K562 (cell line): ENCODE measurements at regions not wholly inside any gene's neighbourhood (a gene's known extent, or its start where the extent isn't known, plus 50 kb on each side); places are given as distances from the start of the nearest gene placed in this dataset.

ENCODE experiments used
- ATAC-seq: fragments of 200-7000 bp; cut with Tn5 transposase; 3 replicates; pipeline ENCODE4 v1.9.1; 2020; ENCODE audit warnings: moderate library complexity
- BruUV-seq: library from RNA; stranded (reverse); fragments of 400-500 nt; replicated peaks from 2 replicates; lab custom pipeline; 2021; lab: Mats Ljungman, UMichigan
- CTCF ChIA-PET: fragments of 300-600 bp; formaldehyde crosslinking; extraction: SDS; loops from one replicate; lab custom pipeline; 2021; ENCODE audit warnings: low intra/inter-chr PET ratio; lab: Yijun Ruan, JAX
- POLR2A ChIA-PET: fragments of 300-600, 350-650 bp; sonication (Branson Sonifier 250); formaldehyde crosslinking; extraction: SDS; loops from one replicate; lab custom pipeline; 2021; ENCODE audit warnings: antibody characterized with exemption, inconsistent platforms; lab: Yijun Ruan, JAX
- DNase-seq, 4 experiments: peaks; one replicate each; pipeline versions ENCODE4 v3.0.0 to v3.0.0-alpha.2; 2011 to 2018; ENCODE audit warnings: low spot score in 3 of 4, mixed read lengths in 3 of 4; ENCODE audit errors: extremely low read depth in 1 of 4
- FAIRE-seq: peaks from 2 replicates; lab custom pipeline; 2011; peaks lifted over from hg19 to GRCh38; lab: Jason Lieb, UNC
- H2AFZ ChIP-seq: 2 replicates; pipeline ENCODE4 v1.6.0; 2011; ENCODE audit warnings: low read depth, low read length, control low read depth, inconsistent platforms
- H3K27ac ChIP-seq: fragments of 200-600 bp; 3 replicates; pipeline ENCODE4 v1.8.0; 2011; ENCODE audit warnings: low read depth, mild to moderate bottlenecking, control low read depth, inconsistent platforms, low read length, moderate library complexity, mixed read lengths; ENCODE audit errors: extremely low read depth
- H3K27me3 ChIP-seq, 2 experiments: fragments of 300-600 bp in 1 of 2; 2 replicates in 1 of 2; 3 replicates in 1 of 2; pipeline versions ENCODE4 v1.6.0 to v1.8.0; 2011; ENCODE audit warnings: inconsistent platforms in 2 of 2, low read length in 2 of 2, mild to moderate bottlenecking in 1 of 2, mixed read lengths in 1 of 2, moderate library complexity in 1 of 2; ENCODE audit not compliant: control insufficient read depth in 2 of 2, insufficient read depth in 2 of 2
- H3K36me3 ChIP-seq: fragments of 300-600 bp; 3 replicates; pipeline ENCODE4 v1.8.0; 2011; ENCODE audit warnings: mild to moderate bottlenecking, low read length, inconsistent platforms; ENCODE audit not compliant: control insufficient read depth, insufficient read depth
- H3K4me1 ChIP-seq, 2 experiments: fragments of 200-600 bp in 1 of 2; replicated peaks in 1 of 2; 2 replicates in 1 of 2; 3 replicates in 1 of 2; pipeline versions ENCODE4 v1.5.1 to v1.8.0; 2011; ENCODE audit warnings: inconsistent platforms in 2 of 2, low read length in 2 of 2, mild to moderate bottlenecking in 1 of 2, mixed read lengths in 1 of 2, moderate library complexity in 1 of 2; ENCODE audit not compliant: control insufficient read depth in 2 of 2, insufficient read depth in 2 of 2
- H3K4me2 ChIP-seq: 2 replicates; pipeline ENCODE4 v1.6.1; 2011; ENCODE audit warnings: low read length, control low read depth, inconsistent platforms, mixed read lengths; ENCODE audit not compliant: insufficient read depth
- H3K4me3 ChIP-seq: fragments of 200-600 bp; sonication (generic), shearing (Covaris generic); 2 replicates; pipeline ENCODE4 v1.5.1; 2016; ENCODE audit warnings: control low read depth, inconsistent platforms
- H3K79me2 ChIP-seq: fragments of 200-600 bp; 3 replicates; pipeline ENCODE4 v1.8.0; 2011; ENCODE audit warnings: low read length, inconsistent platforms; ENCODE audit not compliant: control insufficient read depth, insufficient read depth
- H3K9ac ChIP-seq, 2 experiments: 2 replicates each; pipeline versions ENCODE4 v1.6.0 to v1.6.1; 2011; ENCODE audit warnings: low read depth in 2 of 2, low read length in 2 of 2, control low read depth in 1 of 2, inconsistent platforms in 1 of 2, mild to moderate bottlenecking in 1 of 2, mixed read lengths in 1 of 2; ENCODE audit not compliant: insufficient read depth in 1 of 2
- H3K9me1 ChIP-seq: one replicate; pipeline ENCODE4 v1.6.0; 2011; ENCODE audit warnings: inconsistent platforms, mild to moderate bottlenecking, low read length, moderate library complexity; ENCODE audit not compliant: control insufficient read depth, insufficient read depth
- H3K9me3 ChIP-seq: replicated peaks from 2 replicates; pipeline ENCODE4 v1.5.1; 2011; ENCODE audit warnings: low read depth, low read length, inconsistent platforms; ENCODE audit not compliant: control insufficient read depth, insufficient read depth
- H4K20me1 ChIP-seq: replicated peaks from 2 replicates; pipeline ENCODE4 v1.6.1; 2011; ENCODE audit warnings: low read length, inconsistent platforms, mixed read lengths; ENCODE audit not compliant: control insufficient read depth, insufficient read depth
- CCAR2 ChIP-seq: fragments of 200-400 bp; formaldehyde crosslinking; IDR thresholded peaks from 2 replicates; pipeline ENCODE4 v1.6.1; 2017; ENCODE audit warnings: mild to moderate bottlenecking, low read depth, low read length
- CEBPB ChIP-seq: fragments of 450-650 bp; IDR thresholded peaks from 2 replicates; pipeline ENCODE4 v1.6.1; 2016; ENCODE audit warnings: missing genetic modification characterization, missing compliant biosample characterization
- CEBPG ChIP-seq, 3 experiments: fragments of 200-800 bp in 1 of 3; sonication (Bioruptor generic) in 1 of 3; sonication (generic) in 1 of 3; formaldehyde crosslinking in 1 of 3; IDR thresholded peaks in 2 of 3; conservative IDR thresholded peaks in 1 of 3; 2 replicates each; pipeline versions ENCODE4 v1.6.1 to v1.8.0; 2016 to 2022; ENCODE audit warnings: missing compliant biosample characterization in 2 of 3, missing genetic modification characterization in 2 of 3, mild to moderate bottlenecking in 1 of 3, missing genetic modification reagents in 1 of 3
- FOXJ2 ChIP-seq: fragments of 200-800 bp; sonication (Bioruptor generic); IDR thresholded peaks from 2 replicates; pipeline ENCODE4 v1.6.1; 2016; ENCODE audit warnings: missing genetic modification characterization, missing compliant biosample characterization
- GTF2B ChIP-seq: IDR thresholded peaks from 2 replicates; pipeline ENCODE4 v1.6.1; 2011; ENCODE audit not compliant: insufficient read length; ENCODE audit errors: extremely low read depth
- NELFE ChIP-seq: IDR thresholded peaks from 2 replicates; pipeline ENCODE4 v1.6.1; 2011; ENCODE audit warnings: mild to moderate bottlenecking; ENCODE audit not compliant: insufficient read depth, insufficient read length
- SOX6 ChIP-seq: fragments of 450-650 bp; IDR thresholded peaks from 2 replicates; pipeline ENCODE4 v1.6.1; 2014; ENCODE audit warnings: mild to moderate bottlenecking
- WGBS: fragments of 100-300 bp; shearing (Covaris generic); methylation state at CpG from one replicate; pipeline ENCODE4 v1.1.6; 2016; ENCODE audit warnings: low coverage, mixed read lengths; ENCODE audit not compliant: insufficient coverage; ENCODE audit errors: missing lambda C conversion rate; 5-methylcytosine and 5-hydroxymethylcytosine counted together
- in situ Hi-C: fragments of 300-500 bp; cut with MboI; formaldehyde crosslinking; loops from 4 replicates; pipeline ENCODE4 v1.15.0; 2018; ENCODE audit warnings: inconsistent platforms, mixed read lengths
- intact Hi-C: fragments of 100-400 bp; cut with micrococcal nuclease; formaldehyde crosslinking; loops from 2 replicates; pipeline ENCODE4 v1.14.2; 2022
- TF ChIP-seq, protein P1 (sequence below): fragments of 250-450 bp; sonication (Bioruptor Pico); IDR thresholded peaks from 2 replicates; pipeline ENCODE4 v1.8.0; 2021; ENCODE audit warnings: borderline replicate concordance, mild to moderate bottlenecking, moderate library complexity; ENCODE audit not compliant: poor library complexity, severe bottlenecking

DNA sequence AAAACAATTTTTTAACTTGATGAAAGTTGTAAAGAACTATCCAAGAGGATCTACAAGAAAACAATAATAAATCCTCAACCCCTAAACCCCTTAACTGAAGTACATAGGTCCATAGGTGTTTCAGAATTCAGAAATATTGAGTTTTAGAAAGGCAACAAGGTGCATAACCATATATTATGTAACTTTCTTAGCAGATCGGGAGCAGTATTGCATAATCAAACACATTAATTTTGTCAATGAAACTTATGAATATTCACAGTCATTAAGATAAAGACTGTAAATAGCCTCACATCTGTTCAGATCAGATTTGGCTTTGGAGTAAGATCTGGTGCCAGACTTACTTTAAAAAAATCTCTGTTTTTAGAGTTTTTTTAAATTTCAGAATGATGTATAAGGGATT, 647.1 kb upstream of the FLRT2 start:
- Histone ChIP-seq H3K27ac (no peak overlapping the region), H4K20me1 (no peaks in the 10 kb centered on the region), H3K36me3 (no peaks in the 10 kb centered on the region), H3K79me2 (no peaks in the 10 kb centered on the region), H3K4me3 (no peak overlapping the region), H3K27me3 (no peaks in the 10 kb centered on the region), H3K9me1 (no peaks in the 10 kb centered on the region), H2AFZ (no peak overlapping the region), H3K4me1 (no peaks in the 10 kb centered on the region), H3K9ac (no peak overlapping the region), H3K9me3 (no peaks in the 10 kb centered on the region), H3K4me2 (no peak overlapping the region)
- no peak for FAIRE-seq
- POLR2A ChIA-PET, result no interaction called here
- in situ Hi-C loops, result no loop called here
- CTCF ChIA-PET, result no interaction called here
- DNase-seq, result no peak
- BruUV-seq, result no TSS peak
- 0% methylated on average over 1 of the region's 1 CpG for WGBS
- no peak for ATAC-seq
- TF ChIP-seq CEBPG (CRISPR knock-in tag; IDR thresholded peaks at IDR 0.05) (no peak), CEBPG (tag; conservative IDR thresholded peaks at IDR 0.05 in 1 of 2, IDR thresholded peaks at IDR 0.05 in 1 of 2) (0 out of 4 replicates have a peak, but pooled peaks of 1 of the 2 experiments have one; percentile 37), CEBPB (tag) (0 out of 2 replicates have a peak, but pooled peaks have one; percentile 16), NELFE (no peak)
- intact Hi-C loops, result no loop called here

DNA sequence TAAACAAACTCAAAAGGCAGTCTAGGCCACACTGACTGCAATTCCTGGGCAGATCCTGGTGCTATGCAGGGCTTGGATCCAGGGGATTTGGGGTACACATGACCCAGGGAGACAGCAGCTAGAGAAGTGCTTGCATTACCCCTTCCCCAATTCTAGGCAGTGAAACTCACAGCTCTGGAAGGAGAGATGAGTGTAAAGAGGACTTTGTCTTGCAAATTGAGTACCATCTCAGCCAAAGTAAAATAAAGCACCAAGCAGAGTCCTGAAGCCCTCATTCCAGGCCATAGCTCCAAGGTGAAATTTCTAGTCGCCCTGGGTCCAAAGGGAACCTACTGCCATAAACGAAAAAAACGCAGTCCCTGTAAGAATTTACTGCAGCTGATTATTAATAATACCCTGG, 644.9 kb upstream of the FLRT2 start:
- no peak for ATAC-seq
- Histone ChIP-seq H3K9me1 (no peaks in the 10 kb centered on the region), H3K27me3 (no peaks in the 10 kb centered on the region), H3K4me2 (no peak overlapping the region), H3K79me2 (no peaks in the 10 kb centered on the region), H3K4me3 (no peak overlapping the region), H3K9me3 (no peaks in the 10 kb centered on the region), H3K36me3 (no peaks in the 10 kb centered on the region), H4K20me1 (no peaks in the 10 kb centered on the region), H3K9ac (no peak overlapping the region), H2AFZ (no peak overlapping the region), H3K4me1 (no peaks in the 10 kb centered on the region), H3K27ac (no peak overlapping the region)
- POLR2A ChIA-PET, result no interaction called here
- BruUV-seq, result no TSS peak
- intact Hi-C loops (no loop called here), in situ Hi-C loops (no loop called here)
- WGBS, result 0% methylated on average over 3 of the region's 3 CpGs
- FAIRE-seq, result no peak
- no peak for DNase-seq
- TF ChIP-seq, protein P1, sequence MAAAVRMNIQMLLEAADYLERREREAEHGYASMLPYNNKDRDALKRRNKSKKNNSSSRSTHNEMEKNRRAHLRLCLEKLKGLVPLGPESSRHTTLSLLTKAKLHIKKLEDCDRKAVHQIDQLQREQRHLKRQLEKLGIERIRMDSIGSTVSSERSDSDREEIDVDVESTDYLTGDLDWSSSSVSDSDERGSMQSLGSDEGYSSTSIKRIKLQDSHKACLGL (CRISPR knock-in tag), result no peak
- TF ChIP-seq FOXJ2 (tag), result no peak
- no peak for TF ChIP-seq CCAR2
- no peak for TF ChIP-seq SOX6
- TF ChIP-seq GTF2B, result no peak
- CTCF ChIA-PET, result no interaction called here
